Gastrocnemius medialis (tissue), 4 donors: ENCODE measurements at regions not wholly inside any gene's neighbourhood (a gene's known extent, or its start where the extent isn't known, plus 50 kb on each side); places are given as distances from the start of the nearest gene placed in this dataset.

Source experiments
- ATAC-seq, 2 donors: fragments of 150-250 bp; one replicate each; pipeline ENCODE4 v1.9.1; 2016
- DNase-seq, 2 donors: peaks; one replicate each; pipeline ENCODE4 v3.0.0-alpha.2; 2019
- H3K27ac ChIP-seq, 4 donors: fragments of 200-600 bp; sonication (generic); 1 replicate in 1 of 4; 2 replicates in 3 of 4; pipeline ENCODE4 v1.5.1; 2016 to 2018; ENCODE audit warnings: mild to moderate bottlenecking in 2 of 4, moderate library complexity in 1 of 4
- H3K27me3 ChIP-seq, 3 donors: fragments of 200-600 bp; sonication (generic) in 2 of 3; 1 replicate in 1 of 3; 2 replicates in 2 of 3; pipeline versions ENCODE4 v1.5.1 to v1.6.0; 2016 to 2019; ENCODE audit warnings: mild to moderate bottlenecking in 1 of 3, moderate library complexity in 1 of 3
- H3K36me3 ChIP-seq, 2 donors: fragments of 200-600 bp; sonication (generic) in 1 of 2; one replicate each; pipeline ENCODE4 v1.5.1; 2017 to 2018
- H3K4me1 ChIP-seq, 2 donors: fragments of 200-600 bp; sonication (generic) in 1 of 2; one replicate each; pipeline ENCODE4 v1.5.1; 2016 to 2017; ENCODE audit warnings: mild to moderate bottlenecking in 2 of 2
- H3K4me3 ChIP-seq, 4 donors: fragments of 200-600 bp; sonication (generic) in 3 of 4; 1 replicate in 1 of 4; 2 replicates in 3 of 4; pipeline ENCODE4 v1.5.1; 2016 to 2019; ENCODE audit warnings: mild to moderate bottlenecking in 2 of 4
- H3K9me3 ChIP-seq, 3 donors: fragments of 200-600 bp; sonication (generic) in 2 of 3; 1 replicate in 1 of 3; 2 replicates in 2 of 3; pipeline ENCODE4 v1.5.1; 2016 to 2019
- POLR2A ChIP-seq, 2 donors: fragments of 450-650 bp; IDR thresholded peaks; one replicate each; pipeline ENCODE4 v1.6.1; 2017; ENCODE audit warnings: antibody characterized with exemption in 2 of 2, mild to moderate bottlenecking in 2 of 2, moderate library complexity in 2 of 2
- in situ Hi-C, 4 donors: fragments of 200-750 bp; cut with MboI; loops; one replicate each; pipeline versions ENCODE4 v1.15.0 to v1.8.0; 2017; ENCODE audit warnings: low sequenced_read_pairs in 4 of 4
- intact Hi-C: fragments of 100-400 bp; cut with DNase I; formaldehyde crosslinking; loops from one replicate; pipeline ENCODE4 v1.15.1; 2023; ENCODE audit warnings: low total_unique reads
- TF ChIP-seq, protein P1 (sequence below), 5 experiments: fragments of 450-650 bp in 3 of 5; fragments of 200-600 bp in 2 of 5; sonication (generic) in 2 of 5; IDR thresholded peaks in 4 of 5; conservative IDR thresholded peaks in 1 of 5; 1 replicate in 4 of 5; 2 replicates in 1 of 5; pipeline ENCODE4 v1.5.1; 2016 to 2019; ENCODE audit warnings: antibody characterized with exemption in 5 of 5, mild to moderate bottlenecking in 3 of 5, moderate library complexity in 3 of 5

DNA sequence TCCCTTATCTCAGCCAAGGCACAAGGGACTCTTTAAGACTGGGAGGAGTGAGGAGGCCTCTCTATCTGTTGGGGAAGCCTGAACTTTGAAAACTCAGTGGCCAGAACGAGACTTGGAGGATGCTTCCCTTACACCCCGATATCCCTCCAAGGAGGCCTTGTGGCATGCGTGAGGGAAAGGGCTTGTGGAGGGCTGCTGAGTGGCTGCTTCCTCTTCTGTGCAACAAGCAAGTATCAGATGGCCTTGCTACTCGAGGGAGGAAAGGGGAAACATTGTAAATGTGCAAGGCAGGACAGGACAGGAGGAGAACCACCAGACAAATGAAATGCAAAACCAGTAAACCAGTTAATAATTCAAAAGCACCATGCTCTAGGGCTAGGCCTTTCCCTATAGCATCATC is 306.5 kb upstream of the MAP3K7 start:
- DNase-seq (no peak), ATAC-seq (no peak)
- H3K36me3 ChIP-seq: no peaks in the 10 kb centered on the region
- intact Hi-C loops (no loop called here), in situ Hi-C loops (no loop called here)
- H3K27me3 ChIP-seq: no peaks in the 10 kb centered on the region
- TF ChIP-seq, protein P1, sequence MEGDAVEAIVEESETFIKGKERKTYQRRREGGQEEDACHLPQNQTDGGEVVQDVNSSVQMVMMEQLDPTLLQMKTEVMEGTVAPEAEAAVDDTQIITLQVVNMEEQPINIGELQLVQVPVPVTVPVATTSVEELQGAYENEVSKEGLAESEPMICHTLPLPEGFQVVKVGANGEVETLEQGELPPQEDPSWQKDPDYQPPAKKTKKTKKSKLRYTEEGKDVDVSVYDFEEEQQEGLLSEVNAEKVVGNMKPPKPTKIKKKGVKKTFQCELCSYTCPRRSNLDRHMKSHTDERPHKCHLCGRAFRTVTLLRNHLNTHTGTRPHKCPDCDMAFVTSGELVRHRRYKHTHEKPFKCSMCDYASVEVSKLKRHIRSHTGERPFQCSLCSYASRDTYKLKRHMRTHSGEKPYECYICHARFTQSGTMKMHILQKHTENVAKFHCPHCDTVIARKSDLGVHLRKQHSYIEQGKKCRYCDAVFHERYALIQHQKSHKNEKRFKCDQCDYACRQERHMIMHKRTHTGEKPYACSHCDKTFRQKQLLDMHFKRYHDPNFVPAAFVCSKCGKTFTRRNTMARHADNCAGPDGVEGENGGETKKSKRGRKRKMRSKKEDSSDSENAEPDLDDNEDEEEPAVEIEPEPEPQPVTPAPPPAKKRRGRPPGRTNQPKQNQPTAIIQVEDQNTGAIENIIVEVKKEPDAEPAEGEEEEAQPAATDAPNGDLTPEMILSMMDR (IDR thresholded peaks at IDR 0.05 in 4 of 5, conservative IDR thresholded peaks at IDR 0.05 in 1 of 5): no peak
- no peak for TF ChIP-seq POLR2A (IDR thresholded peaks at IDR 0.05)
- H3K4me3 ChIP-seq: no peak overlapping the region
- no peak overlapping the region for H3K27ac ChIP-seq
- no peaks in the 10 kb centered on the region for H3K9me3 ChIP-seq
- peaks cover 0 to 4% of the 10 kb centered on the region in 2 donors for H3K4me1 ChIP-seq

DNA sequence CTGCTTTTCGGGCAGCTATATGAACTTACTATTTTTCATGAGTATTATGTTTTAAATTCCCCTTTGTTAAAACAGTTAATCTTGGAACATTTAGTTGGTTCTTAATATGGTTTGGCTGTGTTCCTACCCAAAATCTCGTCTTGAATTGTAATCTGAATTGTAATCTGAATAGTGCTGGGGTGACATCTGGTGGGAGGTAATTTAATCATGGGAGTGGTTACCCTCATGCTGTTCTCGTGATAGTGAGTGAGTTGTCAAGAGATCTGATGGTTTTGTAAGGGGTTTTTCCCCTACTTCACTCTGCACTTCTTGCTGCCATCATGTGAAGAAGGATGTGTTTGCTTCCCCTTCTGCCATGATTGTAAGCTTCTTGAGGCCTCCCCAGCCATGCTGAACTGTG is 305.4 kb upstream of the MAP3K7 start:
- in situ Hi-C loops: no loop called here

DNA sequence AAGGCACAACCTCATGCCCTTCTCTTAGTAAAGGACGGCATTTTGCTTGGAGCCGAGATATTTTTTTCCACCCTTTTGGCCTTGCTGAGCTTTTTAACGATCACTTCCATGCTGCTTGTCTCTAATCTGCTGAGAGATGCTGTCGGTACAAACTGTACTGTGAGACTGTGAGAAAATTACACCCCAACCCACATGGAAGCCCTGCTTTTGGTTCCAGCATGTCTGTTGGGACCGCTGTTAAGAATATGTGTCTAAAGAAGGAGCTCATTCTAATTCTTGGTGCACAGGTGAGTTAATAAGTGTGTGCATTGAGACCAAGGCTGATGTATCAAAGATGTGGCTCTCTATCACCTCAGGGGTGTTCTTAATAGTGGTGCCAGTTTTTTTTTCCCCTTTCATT is 304.5 kb upstream of the MAP3K7 start:
- in situ Hi-C loops: no loop called here
- TF ChIP-seq, protein P1 (IDR thresholded peaks at IDR 0.05 in 4 of 5, conservative IDR thresholded peaks at IDR 0.05 in 1 of 5): no peak
- TF ChIP-seq POLR2A (IDR thresholded peaks at IDR 0.05): no peak
- H3K4me3 ChIP-seq: no peak overlapping the region
- H3K9me3 ChIP-seq: no peaks in the 10 kb centered on the region
- peaks cover 0 to 4% of the 10 kb centered on the region in 2 donors for H3K4me1 ChIP-seq
- intact Hi-C loops: no loop called here
- no peaks in the 10 kb centered on the region for H3K36me3 ChIP-seq
- no peak overlapping the region for H3K27ac ChIP-seq
- DNase-seq (no peak), ATAC-seq (no peak)
- H3K27me3 ChIP-seq: no peaks in the 10 kb centered on the region

More for the DNA sequence above, 305.4 kb upstream of the MAP3K7 start:
- intact Hi-C loops: no loop called here
- ATAC-seq: no peak
- Histone ChIP-seq H3K36me3 (no peaks in the 10 kb centered on the region), H3K27ac (no peak overlapping the region), H3K4me3 (no peak overlapping the region), H3K9me3 (no peaks in the 10 kb centered on the region), H3K27me3 (no peaks in the 10 kb centered on the region), H3K4me1 (peaks cover 0 to 4% of the 10 kb centered on the region in 2 donors)
- TF ChIP-seq POLR2A (IDR thresholded peaks at IDR 0.05): no peak
- TF ChIP-seq, protein P1 (IDR thresholded peaks at IDR 0.05 in 4 of 5, conservative IDR thresholded peaks at IDR 0.05 in 1 of 5): no peak
- DNase-seq: no peak

DNA sequence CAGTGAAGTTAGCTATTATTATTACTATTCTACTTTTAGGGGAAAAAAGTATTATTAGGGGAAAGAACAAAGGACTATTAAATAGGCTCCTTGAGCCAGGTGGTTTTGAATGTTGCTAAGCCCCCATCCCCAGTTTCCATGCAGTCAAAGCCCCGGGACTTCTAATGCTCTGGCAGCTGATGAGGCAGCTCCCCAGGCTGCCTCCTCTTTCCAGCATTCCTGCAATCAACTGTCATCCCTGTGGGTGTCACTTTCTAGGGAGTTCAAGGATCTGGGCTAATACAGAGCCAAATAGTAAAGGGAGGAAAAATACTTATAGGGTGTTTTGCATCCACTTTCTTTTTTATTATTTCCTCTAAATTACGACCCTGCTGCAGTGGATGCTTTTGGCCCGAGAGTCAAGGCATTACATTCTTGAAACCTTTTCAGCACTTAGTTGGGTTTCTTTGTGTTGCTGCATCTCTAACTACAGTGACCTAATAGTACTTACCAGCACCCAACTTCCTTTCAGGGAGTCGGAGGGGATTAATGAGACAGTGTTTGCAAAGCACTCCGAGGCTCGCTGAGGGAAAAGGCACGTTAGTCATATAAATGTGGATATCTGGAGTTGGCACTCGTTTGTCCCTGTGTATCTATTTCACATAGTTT is 303.9 kb upstream of the MAP3K7 start:
- H3K27me3 ChIP-seq: no peaks in the 10 kb centered on the region
- peaks cover 0 to 4% of the 10 kb centered on the region in 2 donors for H3K4me1 ChIP-seq
- DNase-seq: no peak
- ATAC-seq: no peak
- H3K27ac ChIP-seq: no peak overlapping the region
- no peaks in the 10 kb centered on the region for H3K9me3 ChIP-seq
- H3K36me3 ChIP-seq: no peaks in the 10 kb centered on the region
- intact Hi-C loops (no loop called here), in situ Hi-C loops (no loop called here)
- no peak overlapping the region for H3K4me3 ChIP-seq
- TF ChIP-seq, protein P1 (IDR thresholded peaks at IDR 0.05 in 4 of 5, conservative IDR thresholded peaks at IDR 0.05 in 1 of 5): no peak
- no peak for TF ChIP-seq POLR2A (IDR thresholded peaks at IDR 0.05)

DNA sequence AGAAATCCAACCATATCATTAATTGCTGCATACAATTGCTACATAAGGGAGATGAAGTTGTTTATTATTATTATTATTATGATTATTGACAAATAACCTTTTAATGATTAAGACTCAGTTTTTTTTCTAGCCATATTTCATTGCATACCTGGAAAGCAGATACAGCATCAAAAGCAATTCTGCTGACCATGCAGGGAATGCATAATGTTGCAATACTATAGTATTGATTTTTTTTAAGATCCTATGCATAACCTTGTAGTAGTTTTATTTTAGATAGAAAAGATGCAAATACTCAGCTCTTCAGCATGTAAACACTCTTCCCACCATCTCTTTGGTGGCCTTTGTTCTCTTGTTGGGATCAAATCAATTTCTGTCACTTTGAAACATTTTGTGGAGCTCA is 300.9 kb upstream of the MAP3K7 start:
- TF ChIP-seq POLR2A (IDR thresholded peaks at IDR 0.05): no peak
- TF ChIP-seq, protein P1 (IDR thresholded peaks at IDR 0.05 in 4 of 5, conservative IDR thresholded peaks at IDR 0.05 in 1 of 5): no peak
- Histone ChIP-seq H3K4me1 (peaks cover 0 to 4% of the 10 kb centered on the region in 2 donors), H3K4me3 (no peak overlapping the region), H3K9me3 (no peaks in the 10 kb centered on the region), H3K27me3 (no peaks in the 10 kb centered on the region), H3K36me3 (no peaks in the 10 kb centered on the region), H3K27ac (no peak overlapping the region)
- DNase-seq: no peak
- ATAC-seq: no peak
- in situ Hi-C loops (no loop called here), intact Hi-C loops (no loop called here)
